ENCODE measurements at regions not wholly inside any gene's neighbourhood (a gene's known extent, or its start where the extent isn't known, plus 50 kb on each side); places are given as distances from the start of the nearest gene placed in this dataset.

DNA sequence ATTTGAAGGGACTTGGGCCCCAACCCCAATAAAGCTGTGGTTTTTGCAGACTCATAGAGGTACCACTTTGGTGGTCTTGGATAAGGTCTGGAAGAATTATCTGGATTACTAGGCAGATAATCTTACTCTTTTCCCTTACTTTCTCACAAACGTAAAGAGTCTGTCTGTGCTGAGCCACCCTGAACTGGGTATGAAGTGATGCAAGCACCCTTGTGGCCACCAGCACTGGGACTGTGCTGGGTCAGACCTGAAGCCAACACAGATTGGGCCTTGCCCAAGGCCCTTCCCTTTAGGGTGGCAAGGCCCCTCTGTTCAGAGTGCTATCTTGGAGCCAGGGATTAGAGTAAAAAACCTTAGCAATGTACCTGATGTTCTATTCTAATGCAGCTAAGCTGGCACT is 827.0 kb upstream of the RAB6C start:
- no peak for DNase-seq (ENCODE audit: low read depth)

DNA sequence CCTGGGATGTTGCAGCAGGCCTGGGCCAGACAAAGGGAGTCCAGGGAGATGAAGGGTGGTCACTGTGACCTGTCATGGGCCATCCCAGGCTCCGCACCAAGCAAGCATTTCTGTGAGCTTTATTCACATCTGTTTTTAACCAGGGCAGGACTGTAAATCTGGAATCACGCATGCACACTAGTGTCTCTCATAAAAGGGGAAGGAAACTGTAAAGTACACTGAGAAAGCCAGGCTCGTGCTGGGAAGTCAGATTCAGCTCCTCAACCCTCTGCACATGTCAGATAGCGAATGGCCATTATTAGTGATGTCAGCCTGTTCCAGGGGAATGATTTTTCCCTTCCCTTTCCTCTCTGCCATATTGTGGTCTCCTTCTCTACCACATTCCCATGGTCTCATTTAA is 818.6 kb upstream of the RAB6C start:
- no peak for DNase-seq (ENCODE audit: low read depth)

DNA sequence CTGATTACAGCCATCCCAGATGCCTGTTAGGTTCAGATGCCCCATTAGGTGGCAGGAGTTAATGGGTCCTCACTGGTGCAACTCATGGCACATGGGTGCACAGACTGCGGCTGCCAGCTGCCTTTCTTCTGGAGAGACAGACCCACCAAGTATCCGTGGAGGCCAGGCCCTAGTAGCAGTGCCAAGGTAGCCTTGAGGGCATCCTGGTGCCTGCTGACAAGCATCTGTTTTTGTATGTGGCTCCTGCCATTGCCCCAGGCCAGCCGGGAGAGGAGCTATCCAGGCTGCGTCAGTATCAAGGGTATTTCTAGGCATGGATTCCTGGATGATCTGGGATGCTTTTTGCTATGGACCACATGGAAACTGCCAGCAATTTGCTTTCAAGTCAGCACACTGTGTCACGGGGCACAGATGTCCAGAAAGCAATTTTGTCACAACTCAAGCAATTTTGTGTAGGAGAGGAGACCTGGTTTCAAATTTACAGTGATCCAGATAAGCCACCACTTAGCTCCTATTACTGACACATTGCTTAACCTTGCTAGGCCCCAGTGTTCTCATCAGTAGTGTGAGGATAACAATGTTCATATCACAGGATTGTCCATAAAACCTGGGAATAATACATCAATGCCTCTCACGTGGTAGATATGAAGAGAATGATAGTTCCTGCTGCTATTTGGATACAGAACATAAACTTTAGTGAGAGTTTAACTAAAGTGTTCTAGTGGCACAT is 815.1 kb upstream of the RAB6C start:
- no peak for DNase-seq (ENCODE audit: low read depth)

DNA sequence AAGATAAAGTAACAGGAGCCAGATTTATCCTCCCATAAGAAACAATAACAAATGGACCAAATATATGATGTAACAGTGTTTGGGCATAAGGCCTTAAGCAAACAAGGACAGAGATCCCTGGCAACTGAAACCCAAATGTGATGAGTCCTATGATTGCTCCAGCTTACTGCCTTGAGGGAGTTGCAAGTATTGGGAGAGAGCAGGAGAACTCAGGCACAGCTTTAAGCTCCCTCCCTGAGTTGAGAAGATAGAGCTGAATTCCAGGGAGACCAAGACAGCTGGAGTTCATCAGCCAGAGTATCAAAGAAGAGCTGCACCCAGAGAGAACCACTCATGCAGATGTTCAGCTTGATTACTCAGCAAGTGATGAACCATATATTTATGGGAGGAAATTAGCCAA is 814.5 kb upstream of the RAB6C start:
- no peak for DNase-seq (ENCODE audit: low read depth)

DNA sequence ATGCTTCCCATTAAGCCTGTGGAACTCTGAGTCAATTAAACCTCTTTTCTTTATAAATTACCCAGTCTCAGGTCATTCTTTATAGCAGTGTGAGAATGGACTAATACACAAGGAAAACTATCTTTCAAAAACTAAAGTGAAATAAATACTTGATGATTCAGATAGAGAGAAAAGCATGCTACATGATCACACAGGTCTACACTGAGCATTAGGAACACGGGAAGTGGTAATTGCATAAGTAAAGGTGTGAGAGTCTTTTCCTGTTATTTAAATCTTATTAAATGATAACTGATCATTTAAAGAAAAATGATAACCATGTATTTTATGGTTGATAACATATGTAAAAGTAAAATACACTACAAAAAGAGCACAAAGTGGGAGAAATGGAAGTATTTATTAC is 812.0 kb upstream of the RAB6C start:
- no peak for DNase-seq (ENCODE audit: low read depth)

DNA sequence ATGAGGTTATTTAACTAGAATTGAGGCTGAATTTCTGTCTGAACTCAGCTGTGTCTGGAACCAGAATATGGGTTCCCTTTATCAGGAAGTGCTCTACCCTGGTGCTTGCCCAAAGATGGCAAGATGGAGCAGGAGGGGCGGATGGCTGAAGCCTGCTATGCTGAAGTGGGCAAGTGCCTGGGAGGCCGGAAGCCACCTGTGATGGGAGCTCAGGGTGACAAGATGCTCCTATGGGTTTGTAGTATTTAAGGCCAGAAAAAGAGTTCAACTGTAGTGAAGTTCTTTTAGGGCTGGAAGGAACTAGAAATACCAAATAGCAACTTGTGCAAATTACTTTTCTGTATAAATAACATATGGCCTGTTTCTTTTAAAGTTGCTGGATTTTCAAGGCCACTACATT is 808.9 kb upstream of the RAB6C start:
- no peak for DNase-seq (ENCODE audit: low read depth)

DNA sequence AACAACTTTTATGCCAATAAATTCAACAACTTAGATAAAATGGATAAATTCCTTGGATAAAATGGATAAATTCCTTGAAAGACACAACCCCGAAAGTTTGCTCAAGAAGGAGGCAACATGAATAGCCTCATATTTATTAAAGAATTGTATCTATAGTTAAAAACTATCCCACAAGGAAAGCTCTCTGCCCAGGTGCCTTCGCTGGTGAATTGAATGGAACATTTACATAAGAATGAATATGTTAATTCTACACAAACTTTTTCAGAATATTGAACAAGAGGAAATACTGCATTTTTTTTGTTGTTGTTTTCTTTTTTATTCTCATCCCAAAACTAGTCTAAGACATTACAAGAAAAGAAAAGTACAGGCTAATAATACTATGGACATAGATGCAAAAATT is 805.3 kb upstream of the RAB6C start:
- DNase-seq (ENCODE audit: low read depth): no peak

DNA sequence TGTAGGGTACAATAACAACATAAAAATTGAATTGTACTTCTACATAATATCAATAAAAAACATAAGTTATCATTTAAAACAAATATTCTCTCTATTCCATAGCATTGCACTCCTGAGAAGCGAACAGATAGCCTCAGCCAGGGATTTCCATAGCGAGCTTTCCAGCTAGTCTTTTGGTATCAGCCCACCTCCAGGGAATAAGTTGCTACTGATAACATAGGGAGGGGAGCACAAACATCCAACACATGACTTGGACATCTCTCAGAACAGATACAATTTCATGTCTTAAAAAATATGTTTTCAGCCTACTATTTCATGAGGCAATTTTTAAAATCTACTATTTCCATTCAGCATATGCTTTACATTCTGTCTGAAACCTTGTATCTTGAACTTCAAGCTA is 804.4 kb upstream of the RAB6C start:
- no peak for DNase-seq (ENCODE audit: low read depth)

DNA sequence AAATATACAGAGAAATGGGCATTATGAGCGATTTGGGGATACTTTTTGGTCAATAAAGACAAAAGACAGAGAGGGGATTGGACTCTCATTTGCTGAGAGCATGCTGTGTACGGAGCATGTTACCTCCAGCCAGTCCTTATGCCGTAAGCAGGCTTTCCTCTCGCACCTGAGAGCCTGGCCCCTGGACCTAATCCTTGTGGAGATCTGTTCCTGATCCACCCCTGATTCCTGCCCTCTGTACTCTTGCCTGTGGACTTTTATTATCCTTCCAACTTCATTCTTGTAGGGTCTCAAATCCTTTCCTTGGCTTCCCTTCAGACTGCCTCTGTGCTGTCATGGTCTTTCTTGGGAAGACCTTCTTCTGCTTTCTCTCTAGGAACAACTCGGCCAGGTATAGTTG is 803.1 kb upstream of the RAB6C start:
- DNase-seq (ENCODE audit: low read depth): no peak

DNA sequence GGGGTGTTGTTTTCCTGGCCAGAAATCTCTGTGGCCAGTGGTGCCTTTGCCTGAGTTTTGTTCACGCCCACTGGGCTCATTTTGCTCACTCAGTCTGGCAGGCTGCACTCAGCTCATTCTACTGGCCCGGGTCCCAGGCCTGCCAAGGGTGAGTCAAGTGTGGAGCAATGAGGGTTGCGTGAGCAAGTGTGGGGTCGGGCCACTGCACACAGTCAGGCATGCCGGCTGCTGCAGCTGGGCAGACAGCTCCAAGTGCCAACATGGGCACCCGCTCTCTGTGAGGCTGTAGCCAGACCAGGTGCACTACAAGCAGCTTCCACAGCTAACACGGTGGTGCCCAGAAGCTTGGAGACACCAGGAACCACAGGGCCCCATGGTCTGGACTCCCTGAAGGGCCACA is 801.1 kb upstream of the RAB6C start:
- no peak for DNase-seq (ENCODE audit: low read depth)

DNA sequence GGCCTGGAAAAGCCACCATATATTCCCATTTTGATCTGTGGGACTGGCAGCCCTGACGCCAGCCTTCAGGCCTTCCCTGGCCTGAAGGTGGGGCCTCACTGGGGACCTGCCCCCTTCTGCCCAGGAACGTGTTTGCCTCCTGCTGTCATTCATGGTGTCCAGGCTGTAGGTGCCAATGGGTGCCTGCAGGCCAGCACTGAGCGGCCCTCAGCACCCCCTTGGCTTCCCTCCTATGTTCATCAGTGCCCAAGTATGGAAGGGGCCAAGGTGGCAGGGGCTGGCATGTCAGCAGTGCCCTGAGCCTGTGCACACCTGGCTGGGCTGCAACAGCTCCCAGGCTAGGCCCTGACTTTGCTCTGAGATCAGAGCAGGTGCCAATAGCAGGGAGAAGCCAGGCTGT is 800.3 kb upstream of the RAB6C start:
- no peak for DNase-seq (ENCODE audit: low read depth)

DNA sequence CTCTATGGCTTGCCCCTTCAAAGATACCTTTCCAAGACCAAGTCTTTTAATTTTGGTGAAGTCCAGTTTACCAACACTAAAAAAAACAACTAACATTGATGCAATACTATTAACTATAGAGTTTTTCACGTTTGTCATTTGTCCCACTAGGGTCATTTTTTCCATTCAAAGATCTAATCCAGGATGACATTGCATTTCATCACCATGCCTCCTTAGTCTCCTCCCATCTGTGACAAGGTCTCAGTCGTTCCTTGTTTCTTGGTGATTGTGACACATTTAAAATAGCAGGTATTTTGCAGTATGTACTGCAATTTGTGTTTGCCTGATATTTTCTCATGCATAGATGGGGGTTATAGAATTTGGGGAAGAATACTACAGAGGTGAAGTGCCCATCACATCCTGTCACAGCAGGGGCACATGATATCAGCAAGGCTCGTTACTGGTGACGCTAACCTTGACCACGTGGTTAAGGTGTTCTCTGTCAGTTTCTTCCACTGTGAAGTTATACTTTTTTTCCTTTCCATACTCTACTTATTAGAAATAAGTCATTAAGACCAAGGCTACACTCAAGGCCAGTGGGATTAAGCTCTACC is 799.2 kb upstream of the RAB6C start:
- DNase-seq (ENCODE audit: low read depth): no peak

DNA sequence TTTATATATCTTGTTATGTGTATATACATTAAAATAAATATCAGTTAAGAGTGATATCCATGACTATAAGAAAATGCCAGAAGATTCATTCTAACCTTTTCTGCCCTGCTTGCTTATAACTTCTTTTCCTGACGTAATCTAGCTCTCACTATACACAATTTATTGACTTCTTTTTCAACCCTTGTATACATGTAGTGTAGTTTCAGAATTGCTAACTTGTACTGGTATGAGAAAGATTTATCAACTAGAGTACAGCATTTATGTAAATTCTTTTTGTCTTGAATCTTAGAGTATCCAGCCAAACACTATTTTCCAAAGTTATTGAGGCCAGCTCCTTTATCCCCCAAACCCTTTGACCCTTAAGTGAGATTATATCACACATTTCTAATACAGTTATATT is 798.0 kb upstream of the RAB6C start:
- no peak for DNase-seq (ENCODE audit: low read depth)

DNA sequence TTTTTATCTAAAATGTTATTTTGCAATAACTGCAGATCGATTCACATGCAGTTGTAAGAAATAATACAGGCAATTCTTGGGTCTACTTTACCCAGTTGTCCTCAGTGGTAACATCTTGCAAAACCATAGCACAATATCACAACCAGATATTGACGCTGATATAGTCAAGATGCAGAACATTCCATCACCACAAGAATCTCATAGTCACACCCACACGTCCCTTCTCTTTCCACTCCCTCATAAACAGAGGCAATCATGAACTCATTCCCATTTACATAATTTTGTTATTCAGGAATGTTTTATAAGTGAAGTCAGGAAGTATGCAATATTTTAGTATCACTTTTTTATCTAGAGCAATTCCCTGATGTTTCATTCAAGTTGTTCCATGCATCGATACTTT is 797.5 kb upstream of the RAB6C start:
- DNase-seq (ENCODE audit: low read depth): no peak

DNA sequence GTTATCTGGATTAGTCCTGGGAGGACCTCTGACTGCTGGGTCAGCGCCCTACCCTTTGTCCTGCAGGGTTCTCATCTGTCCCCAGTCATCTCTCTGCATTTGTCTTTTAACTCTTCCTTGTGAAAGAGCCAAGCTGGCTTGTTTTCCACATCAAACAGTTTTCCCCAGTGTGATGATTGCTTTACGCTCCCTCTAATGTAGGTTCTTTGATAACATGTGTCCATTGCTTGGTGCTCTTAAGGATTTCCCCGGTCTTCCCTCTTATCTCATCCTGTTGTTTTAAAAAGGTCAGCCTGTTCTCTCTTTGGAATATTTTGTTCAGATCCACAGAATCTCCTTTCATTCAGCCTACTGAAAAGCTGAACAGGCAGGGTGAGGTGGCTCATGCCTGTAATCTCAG is 792.1 kb upstream of the RAB6C start:
- no peak for DNase-seq (ENCODE audit: low read depth)

DNA sequence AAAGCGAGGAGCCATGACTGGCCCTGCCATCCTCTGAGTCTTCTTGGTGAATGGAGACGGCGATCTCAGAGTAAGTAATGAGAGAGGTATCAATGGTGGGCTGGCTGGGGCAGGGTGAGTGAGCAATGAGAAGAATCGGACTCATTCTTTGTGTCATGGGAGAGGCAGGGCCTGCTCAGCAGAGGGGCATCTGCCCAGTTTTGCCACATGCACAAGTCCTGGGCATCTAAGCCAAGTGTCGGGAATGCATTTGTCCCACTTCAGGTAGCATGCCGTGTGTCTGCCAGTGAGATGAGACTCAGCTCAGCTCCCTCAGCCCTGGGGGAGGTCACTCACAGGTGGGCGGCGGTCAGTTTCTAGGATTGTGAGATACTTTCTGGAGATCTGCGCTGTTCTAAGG is 791.0 kb upstream of the RAB6C start:
- no peak for DNase-seq (ENCODE audit: low read depth)

DNA sequence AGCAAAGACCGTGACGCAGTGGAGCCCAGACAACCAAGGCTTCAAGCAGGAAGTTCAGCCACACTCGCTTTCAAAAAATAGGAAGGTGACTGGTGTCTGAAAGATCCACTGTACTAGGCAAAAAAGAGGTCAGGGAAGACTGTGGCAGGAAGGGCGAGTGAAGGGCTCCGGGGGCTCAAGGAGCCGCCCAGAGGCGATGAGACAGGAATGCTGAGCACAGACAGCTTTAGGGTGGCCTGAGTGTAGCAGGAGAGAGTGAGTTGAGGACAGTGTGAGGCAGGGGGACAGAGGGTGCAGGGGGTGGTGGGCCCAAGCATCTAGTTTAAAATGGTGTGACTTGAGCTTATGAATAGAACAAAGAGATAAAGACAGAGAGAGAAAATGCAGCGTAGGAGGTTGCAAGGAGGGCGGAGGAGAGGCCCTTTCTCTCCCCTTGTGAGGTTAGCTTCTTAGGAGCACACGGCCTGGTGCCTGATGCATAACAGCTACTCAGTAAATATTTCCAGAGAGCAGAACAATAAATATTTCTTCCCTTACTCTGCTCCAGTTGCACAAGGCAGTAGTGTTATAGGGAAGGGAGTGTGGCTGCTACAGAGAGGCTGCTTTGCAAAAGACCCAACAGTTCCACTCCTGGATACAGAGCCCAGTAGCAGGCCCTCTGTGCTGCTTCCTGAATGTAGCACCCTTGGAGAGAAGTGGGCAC is 789.7 kb upstream of the RAB6C start:
- no peak for DNase-seq (ENCODE audit: low read depth)

DNA sequence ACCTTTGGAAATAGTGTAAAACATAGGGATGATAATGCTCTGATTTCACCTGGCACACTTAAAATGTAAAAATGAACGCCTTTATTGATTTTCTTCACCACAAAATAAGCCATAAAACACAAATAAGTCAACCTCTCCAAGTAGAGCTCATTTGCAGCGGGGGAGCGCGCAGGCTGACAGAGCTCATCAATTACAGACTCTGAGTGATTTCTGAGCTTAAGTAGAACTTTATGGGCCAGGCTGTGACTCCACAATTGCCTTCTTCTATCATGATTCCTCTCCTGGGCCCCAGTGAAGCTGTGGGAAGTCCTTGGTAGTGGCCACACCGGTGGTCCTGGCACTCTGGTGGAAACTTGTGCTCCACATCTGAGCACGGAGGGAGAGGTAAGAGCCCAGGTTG is 789.0 kb upstream of the RAB6C start:
- DNase-seq (ENCODE audit: low read depth): no peak

DNA sequence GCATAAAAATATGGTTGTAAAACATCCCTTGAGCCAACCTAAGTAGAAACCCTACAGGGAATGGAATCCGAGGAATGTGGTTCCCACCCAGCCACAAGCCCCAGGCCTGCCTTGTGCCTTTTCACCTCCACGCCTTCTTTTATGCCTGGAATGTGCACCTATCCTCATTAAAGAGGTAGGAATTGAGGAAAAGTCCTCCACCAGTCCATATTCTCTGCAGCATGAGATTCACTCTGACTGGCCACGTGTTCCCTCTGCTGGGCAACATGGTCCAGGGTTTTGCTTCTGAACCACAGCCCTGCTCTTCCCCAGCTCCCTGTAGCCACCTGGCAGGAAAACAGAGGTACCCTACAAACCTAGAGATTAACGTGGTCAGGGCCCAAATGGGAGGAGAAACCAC is 787.9 kb upstream of the RAB6C start:
- no peak for DNase-seq (ENCODE audit: low read depth)

DNA sequence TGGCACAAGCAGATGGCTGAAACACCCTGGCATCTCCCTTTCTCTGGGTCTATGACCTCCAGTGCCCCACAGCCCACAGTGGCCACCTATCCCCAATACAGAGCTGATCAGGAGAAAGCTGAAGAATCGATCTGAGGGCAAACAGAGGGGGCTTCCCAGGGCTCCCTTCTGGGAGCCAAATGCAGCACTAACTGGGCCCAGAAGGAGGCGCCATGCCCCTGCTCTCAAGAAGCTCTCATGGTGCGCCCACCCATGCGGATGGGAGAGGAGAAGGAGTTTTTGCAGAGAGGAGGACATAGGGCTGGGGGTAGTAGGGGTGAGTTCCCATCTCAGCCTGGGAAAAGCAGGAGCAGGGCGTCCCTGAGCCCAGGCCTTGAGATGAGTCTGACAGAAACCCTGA is 787.3 kb upstream of the RAB6C start:
- no peak for DNase-seq (ENCODE audit: low read depth)

DNA sequence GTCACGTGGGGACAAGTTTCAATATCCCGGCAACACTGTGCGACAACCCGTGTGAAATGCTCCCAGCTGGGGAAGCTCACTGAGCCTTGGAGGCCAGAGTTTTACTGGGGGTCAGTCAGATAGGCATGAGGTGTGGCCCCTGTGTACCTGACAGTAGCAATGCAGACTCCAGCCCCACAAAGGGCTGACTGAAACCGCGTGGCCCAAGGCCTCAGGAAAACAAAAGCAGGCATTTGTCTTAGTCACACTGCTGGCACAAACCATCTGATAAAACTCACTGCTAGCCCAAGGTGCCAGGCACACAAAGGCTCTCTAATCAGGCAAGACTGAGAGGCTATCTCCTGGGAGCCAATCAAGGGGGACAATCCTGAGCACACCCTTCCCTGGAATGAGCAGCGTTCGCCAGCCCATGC is 786.6 kb upstream of the RAB6C start:
- no peak for DNase-seq (ENCODE audit: low read depth)

DNA sequence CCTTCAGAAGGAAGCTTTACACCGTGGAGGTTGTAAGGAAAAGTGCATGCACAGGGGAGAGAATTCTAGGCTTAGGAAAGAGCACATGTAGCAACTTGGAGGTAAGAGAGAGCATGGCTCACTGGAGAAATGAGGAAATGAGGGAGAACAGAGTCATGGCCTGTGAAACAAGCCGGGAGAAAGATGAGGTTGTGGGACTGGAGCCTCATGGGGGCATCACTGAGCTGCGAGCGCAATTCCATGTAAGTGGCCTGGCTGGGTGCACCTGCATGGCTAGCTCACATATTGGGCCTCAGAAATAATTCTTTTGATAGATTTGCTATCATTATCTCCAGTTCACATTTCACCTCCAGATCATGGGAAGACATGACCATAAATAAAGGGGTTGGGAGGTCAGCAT is 785.5 kb upstream of the RAB6C start:
- no peak for DNase-seq (ENCODE audit: low read depth)

DNA sequence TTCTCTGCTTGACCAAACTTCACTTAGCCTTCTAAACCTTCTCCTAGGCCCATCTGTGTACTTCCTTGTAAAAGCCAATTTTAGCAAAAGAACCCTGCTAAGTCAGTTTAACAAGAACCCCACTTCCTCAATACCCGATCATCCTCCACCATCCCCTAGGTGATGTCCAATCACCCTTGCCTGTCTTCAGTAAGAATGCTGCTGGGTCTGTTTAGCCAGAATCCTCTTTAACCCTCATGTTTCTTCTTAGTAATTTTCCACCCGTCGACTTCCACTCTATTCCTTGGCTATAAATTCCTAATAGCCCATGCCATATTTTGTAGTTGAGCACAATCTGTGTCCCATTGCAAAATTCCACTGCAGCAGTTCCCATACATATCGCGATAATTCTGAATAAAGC is 780.0 kb upstream of the RAB6C start:
- no peak for DNase-seq (ENCODE audit: low read depth)

DNA sequence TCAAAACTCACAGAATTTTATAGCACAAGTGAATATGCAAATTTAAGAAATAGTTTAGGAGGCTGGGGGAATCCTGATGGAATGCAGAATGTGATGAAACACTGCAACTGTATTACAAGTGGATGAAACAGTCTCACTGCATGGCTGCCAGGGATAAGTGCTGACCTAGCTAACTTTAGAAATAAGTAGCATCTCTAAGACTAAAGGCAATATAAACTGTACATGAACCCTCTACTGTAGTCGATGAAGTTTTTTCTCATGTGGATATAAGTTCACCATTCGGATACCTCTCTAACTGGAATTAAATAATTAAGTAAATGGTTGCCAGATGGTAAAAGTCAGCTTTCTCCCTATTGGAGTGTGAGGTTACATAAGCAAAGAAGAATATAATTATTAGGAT is 777.8 kb upstream of the RAB6C start:
- no peak for DNase-seq (ENCODE audit: low read depth)

All from amniotic epithelial cell (primary cell).